ENCODE measurements at regions not wholly inside any gene's neighbourhood (a gene's known extent, or its start where the extent isn't known, plus 50 kb on each side); places are given as distances from the start of the nearest gene placed in this dataset.
"Not testable (repeated sequence)": the region's sequence is repeated elsewhere in the genome, so short reads cannot be mapped to it uniquely, and the experiment has no call there.

DNA sequence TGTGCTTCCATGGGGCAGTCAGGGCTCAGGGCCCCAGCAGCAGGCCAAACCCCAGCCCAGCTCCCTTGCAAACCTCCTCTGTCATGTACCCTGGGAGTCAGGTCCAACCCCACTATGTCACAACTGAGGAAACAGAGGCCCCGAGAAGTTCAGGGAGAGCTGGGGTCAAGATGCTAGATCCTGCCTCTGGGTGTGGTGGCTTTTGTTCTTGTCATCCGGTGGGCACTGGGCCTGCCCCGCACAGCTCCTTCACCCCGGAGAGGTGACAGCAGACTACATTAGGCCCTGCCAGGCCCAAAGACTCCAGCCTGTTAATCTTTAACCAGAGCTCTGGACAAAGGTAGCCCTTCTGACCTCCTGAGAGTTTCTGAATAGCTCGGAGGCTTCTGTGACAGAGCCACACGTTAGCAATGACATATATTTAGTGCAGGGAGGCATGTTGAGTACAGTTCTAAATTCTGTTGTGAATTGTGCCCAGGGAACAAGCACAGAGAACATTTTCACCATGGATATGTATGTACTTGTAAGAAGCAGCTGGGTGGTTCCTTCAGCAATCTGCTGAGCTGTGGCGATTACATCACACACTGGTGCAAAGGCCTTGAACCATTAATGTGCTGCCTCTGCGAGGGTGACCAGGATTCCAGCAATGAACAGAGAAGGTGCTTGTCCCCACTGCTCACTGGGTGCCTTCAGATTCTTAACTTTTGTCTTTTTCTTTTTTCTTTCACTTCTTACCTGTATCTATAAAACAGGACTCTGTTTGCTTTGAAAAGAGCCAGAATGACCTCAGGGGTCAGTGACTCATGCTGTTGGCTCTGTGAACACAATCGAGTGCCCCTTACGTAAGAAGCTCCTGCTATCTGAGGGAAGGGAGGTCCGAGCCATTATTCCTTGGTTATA lies 102.8 kb downstream of the RHOU start:
- peaks cover 13% of the 10 kb centered on the region for H3K4me1 ChIP-seq (ENCODE audit: control insufficient read depth, insufficient read depth, low read length)
- H3K4me3 ChIP-seq (ENCODE audit: low read length), result no peak overlapping the region
- ATAC-seq (peak; percentile 82 to 93), DNase-seq (peak; percentile 53 to 76 (median 69))
- H3K9me3 ChIP-seq (ENCODE audit: control insufficient read depth, low read length), result no peaks in the 10 kb centered on the region
- no peaks in the 10 kb centered on the region for H3K27me3 ChIP-seq (ENCODE audit: control insufficient read depth, insufficient read depth)
- intact Hi-C loops (cut with DNase I), result no loop called here
- H3K27ac ChIP-seq (ENCODE audit: low read length), result peak overlapping the region; percentile 53
- WGBS, result 41% methylated on average over 11 of the region's 11 CpGs

DNA sequence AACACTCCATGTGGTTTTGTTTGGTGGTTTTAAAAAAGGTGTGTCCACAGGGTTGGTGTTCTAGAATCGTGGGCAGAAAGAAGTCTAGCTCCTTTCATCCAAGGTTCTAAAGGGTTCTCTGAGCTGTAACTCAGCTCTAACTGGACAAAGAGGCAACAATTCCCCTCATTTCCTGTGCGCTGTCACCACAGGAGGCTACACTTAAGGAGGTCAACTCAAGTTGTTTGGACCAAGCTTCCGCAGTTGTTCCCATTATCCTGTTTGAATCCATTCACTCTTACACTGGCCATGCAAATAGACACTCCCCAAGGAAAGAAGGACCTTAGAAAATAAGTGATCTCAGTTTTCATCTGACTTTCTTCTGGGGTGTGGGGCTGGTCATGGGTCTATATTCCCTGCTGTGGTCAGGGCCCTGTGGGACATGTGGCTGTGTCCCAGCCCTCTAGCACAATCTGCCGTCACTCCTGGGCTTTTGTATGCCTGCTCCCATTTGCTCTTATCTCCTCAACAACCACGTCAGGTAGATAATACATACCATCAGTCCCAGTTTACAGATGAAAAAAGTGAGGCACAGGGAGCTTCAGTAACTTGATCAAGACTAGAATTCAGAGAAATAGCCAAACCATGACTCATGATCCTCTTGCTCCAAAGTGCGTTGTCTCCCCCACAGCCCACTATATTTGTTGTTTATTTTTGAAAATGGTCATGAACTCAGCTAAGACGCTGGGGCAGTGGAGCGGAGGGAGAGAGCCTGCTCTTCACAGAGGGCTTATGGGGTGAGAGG lies 103.6 kb downstream of the RHOU start:
- no peak overlapping the region for H3K27ac ChIP-seq (ENCODE audit: low read length)
- H3K4me1 ChIP-seq (ENCODE audit: control insufficient read depth, insufficient read depth, low read length), result peaks cover 13% of the 10 kb centered on the region
- intact Hi-C loops (cut with DNase I), result no loop called here
- H3K27me3 ChIP-seq (ENCODE audit: control insufficient read depth, insufficient read depth), result no peaks in the 10 kb centered on the region
- 88% methylated on average over 8 of the region's 8 CpGs for WGBS
- no peaks in the 10 kb centered on the region for H3K9me3 ChIP-seq (ENCODE audit: control insufficient read depth, low read length)
- H3K4me3 ChIP-seq (ENCODE audit: low read length), result no peak overlapping the region
- DNase-seq (no peak), ATAC-seq (no peak)

DNA sequence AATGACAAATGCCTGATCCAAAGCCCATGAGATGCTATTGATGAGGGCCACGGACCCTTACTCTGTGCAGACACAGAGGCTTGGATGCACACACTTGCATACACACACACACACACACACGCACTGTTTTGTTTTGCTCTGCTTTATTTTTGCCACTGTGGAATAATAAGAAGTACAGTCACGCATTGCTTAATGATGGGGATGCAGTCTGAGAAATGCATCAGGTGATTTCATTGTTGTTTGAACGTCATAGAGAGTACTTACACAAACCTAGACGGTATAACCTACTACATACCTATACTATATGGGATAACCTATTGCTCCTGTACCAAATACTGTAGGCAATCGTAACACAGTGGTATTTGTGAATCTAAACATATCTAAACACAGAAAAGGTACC lies 104.4 kb downstream of the RHOU start:
- intact Hi-C loops (cut with DNase I), result no loop called here
- Histone ChIP-seq H3K27me3 (ENCODE audit: control insufficient read depth, insufficient read depth) (no peaks in the 10 kb centered on the region), H3K27ac (ENCODE audit: low read length) (no peak overlapping the region), H3K9me3 (ENCODE audit: control insufficient read depth, low read length) (no peaks in the 10 kb centered on the region), H3K4me1 (ENCODE audit: control insufficient read depth, insufficient read depth, low read length) (peaks cover 13% of the 10 kb centered on the region), H3K4me3 (ENCODE audit: low read length) (no peak overlapping the region)
- ATAC-seq, result no peak
- no peak for DNase-seq
- WGBS, result 95% methylated on average over 6 of the region's 6 CpGs

DNA sequence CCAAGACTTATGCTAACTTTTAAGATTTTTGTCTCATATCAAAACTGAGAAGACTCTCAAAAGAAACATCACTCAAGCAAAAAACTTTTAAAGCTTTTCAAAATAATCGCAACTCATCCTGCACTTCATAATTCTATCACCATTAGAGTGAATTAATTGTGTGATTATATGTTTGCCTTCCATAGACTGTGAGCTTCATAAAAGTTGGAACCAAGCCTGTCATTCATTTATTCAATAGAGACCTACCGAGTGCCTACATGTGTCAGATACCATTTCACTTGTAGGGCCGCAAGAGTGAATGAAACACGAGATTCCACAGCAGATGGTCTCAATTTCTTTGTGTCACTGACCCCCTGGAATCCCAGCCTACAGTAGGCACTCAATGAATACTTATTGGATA lies 106.4 kb downstream of the RHOU start:
- no peak for ATAC-seq
- no peak overlapping the region for H3K4me3 ChIP-seq (ENCODE audit: low read length)
- intact Hi-C loops (cut with DNase I), result no loop called here
- H3K27me3 ChIP-seq (ENCODE audit: control insufficient read depth, insufficient read depth), result no peaks in the 10 kb centered on the region
- peaks cover 13% of the 10 kb centered on the region for H3K4me1 ChIP-seq (ENCODE audit: control insufficient read depth, insufficient read depth, low read length)
- DNase-seq, result no peak
- H3K27ac ChIP-seq (ENCODE audit: low read length), result no peak overlapping the region
- WGBS, result 85% methylated on average over 4 of the region's 4 CpGs
- no peaks in the 10 kb centered on the region for H3K9me3 ChIP-seq (ENCODE audit: control insufficient read depth, low read length)

DNA sequence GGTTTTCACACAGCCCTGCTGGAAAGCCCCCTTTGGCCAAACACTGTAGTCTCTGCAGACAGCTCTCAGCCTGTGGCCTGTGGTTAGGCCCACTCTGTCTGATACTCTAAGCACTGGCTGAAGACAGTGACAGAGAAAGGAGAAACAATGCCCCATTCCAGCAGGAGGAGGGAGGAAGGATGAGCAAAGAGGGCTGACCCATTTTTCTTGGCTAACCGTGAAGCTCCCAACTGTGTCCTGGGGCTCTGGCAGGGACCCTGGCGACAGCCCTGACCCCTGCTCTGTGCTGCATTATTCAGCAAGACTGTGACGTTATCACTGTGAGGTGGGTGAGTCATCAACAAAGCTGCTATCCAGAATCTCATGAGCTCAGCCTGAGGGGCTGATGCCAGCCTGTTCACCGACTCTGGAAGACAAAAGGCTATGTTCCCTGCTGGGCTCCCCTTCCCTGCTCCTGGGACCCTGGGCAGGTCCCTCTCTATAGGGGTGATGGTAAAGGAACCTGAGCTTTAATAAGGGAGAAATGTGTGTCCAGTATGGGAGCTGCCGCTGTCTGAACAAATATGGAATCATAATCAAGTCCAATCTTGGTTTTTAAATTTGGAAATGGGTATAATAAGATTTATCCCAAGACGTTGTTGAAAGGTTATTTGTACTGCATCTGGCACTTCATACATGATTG lies 107.0 kb downstream of the RHOU start:
- no peak overlapping the region for H3K27ac ChIP-seq (ENCODE audit: low read length)
- H3K9me3 ChIP-seq (ENCODE audit: control insufficient read depth, low read length), result no peaks in the 10 kb centered on the region
- H3K4me1 ChIP-seq (ENCODE audit: control insufficient read depth, insufficient read depth, low read length), result peaks cover 13% of the 10 kb centered on the region
- DNase-seq (peak; percentile 69 to 75 (median 71)), ATAC-seq (peak; percentile 76 to 79)
- H3K27me3 ChIP-seq (ENCODE audit: control insufficient read depth, insufficient read depth), result no peaks in the 10 kb centered on the region
- 47% methylated on average over 6 of the region's 6 CpGs for WGBS
- H3K4me3 ChIP-seq (ENCODE audit: low read length), result no peak overlapping the region
- intact Hi-C loops (cut with DNase I), result no loop called here

DNA sequence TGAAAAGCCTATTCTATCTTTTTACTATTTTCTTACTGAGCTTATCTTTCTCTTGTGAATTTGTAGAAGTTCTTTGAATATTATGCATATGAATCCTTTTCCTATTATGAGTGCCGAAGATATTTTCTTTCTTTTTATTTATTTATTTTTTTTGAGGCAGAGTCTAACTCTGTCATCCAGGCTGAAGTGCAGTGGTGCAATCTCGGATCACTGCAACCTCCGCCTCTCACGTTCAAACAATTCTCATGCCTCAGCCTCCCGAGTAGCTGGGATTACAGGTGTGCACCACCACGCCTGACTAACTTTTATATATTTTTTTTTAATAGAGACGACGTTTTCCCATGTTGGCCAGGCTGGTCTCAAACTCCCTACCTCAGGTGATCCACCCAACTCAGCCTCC lies 109.8 kb downstream of the RHOU start:
- no peak for ATAC-seq
- Histone ChIP-seq H3K4me1 (ENCODE audit: control insufficient read depth, insufficient read depth, low read length) (no peaks in the 10 kb centered on the region), H3K27ac (ENCODE audit: low read length) (no peak overlapping the region), H3K9me3 (ENCODE audit: control insufficient read depth, low read length) (no peaks in the 10 kb centered on the region), H3K27me3 (ENCODE audit: control insufficient read depth, insufficient read depth) (no peaks in the 10 kb centered on the region), H3K4me3 (ENCODE audit: low read length) (no peak overlapping the region)
- WGBS, result 95% methylated on average over 8 of the region's 8 CpGs
- DNase-seq, result no peak
- intact Hi-C loops (cut with DNase I), result no loop called here

DNA sequence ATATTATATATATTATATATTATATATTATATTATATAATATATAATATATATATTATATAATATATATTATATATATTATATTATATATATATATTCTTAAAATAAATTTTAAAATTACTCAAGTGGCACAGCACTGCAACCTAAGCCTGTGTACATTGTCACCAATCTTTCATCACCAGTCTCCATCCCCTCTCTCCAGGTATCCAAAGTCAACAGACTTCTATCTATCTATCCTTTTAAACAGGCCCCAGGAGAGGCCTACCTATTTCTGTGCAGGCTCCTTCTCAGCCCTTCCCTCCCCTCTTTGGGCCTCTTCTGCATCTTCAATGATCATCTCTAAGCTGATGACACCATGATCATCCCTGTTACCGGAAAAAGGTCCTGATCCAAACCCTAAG lies 111.7 kb downstream of the RHOU start:
- intact Hi-C loops (cut with DNase I), result no loop called here
- Histone ChIP-seq H3K4me3 (ENCODE audit: low read length) (no peak overlapping the region), H3K27ac (ENCODE audit: low read length) (no peak overlapping the region), H3K27me3 (ENCODE audit: control insufficient read depth, insufficient read depth) (no peaks in the 10 kb centered on the region), H3K9me3 (ENCODE audit: control insufficient read depth, low read length) (no peaks in the 10 kb centered on the region), H3K4me1 (ENCODE audit: control insufficient read depth, insufficient read depth, low read length) (no peaks in the 10 kb centered on the region)
- ATAC-seq, result no peak
- WGBS, result 98% methylated on average over 1 of the region's 1 CpG
- no peak for DNase-seq

DNA sequence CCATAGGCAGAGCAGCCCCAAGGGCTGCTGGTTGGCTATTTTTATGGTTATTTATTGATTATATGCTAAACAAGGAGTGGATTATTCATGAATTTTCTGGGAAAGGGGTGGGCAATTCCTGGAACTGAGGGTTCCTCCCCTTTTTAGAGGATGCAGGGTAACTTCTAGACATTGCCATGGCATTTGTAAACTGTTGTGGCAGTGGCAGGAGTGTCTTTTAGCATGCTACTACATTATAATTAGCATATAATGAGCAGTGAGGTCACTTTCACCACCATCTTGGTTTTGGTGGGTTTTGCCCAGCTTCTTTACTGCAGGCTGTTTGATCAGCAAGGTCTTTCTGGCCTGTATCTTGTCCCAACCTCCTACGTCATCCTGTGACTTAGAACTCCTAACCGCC lies 112.2 kb downstream of the RHOU start:
- H3K4me1 ChIP-seq (ENCODE audit: control insufficient read depth, insufficient read depth, low read length); ATAC-seq; DNase-seq; H3K27me3 ChIP-seq (ENCODE audit: control insufficient read depth, insufficient read depth); intact Hi-C loops (cut with DNase I); H3K9me3 ChIP-seq (ENCODE audit: control insufficient read depth, low read length); H3K27ac ChIP-seq (ENCODE audit: low read length); H3K4me3 ChIP-seq (ENCODE audit: low read length): not testable (repeated sequence)
- WGBS, result 94% methylated on average over 2 of the region's 2 CpGs

DNA sequence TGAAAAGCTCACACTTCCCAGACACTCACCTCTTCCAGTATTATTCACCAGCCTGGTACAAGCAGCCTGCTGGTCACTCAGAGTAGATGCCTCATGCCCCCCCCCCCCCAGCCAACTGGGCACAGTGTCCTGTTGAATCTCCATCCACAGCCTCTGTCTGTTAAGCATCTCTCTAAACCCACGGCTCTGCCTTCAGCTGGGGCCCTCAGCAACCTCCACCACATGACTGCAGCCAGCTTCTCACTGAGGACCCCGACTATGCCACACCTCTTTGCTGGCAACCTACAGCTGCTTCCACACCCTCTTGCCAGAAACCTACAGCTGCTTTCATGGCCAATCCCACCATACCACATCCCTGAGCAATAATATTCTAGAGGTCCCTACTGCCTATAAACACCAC lies 113.1 kb downstream of the RHOU start:
- no peak overlapping the region for H3K4me3 ChIP-seq (ENCODE audit: low read length)
- no peak overlapping the region for H3K27ac ChIP-seq (ENCODE audit: low read length)
- H3K9me3 ChIP-seq (ENCODE audit: control insufficient read depth, low read length), result no peaks in the 10 kb centered on the region
- 60% methylated on average over 2 of the region's 2 CpGs for WGBS
- no peaks in the 10 kb centered on the region for H3K4me1 ChIP-seq (ENCODE audit: control insufficient read depth, insufficient read depth, low read length)
- no peak for DNase-seq
- no peak for ATAC-seq
- no peaks in the 10 kb centered on the region for H3K27me3 ChIP-seq (ENCODE audit: control insufficient read depth, insufficient read depth)
- intact Hi-C loops (cut with DNase I), result no loop called here

DNA sequence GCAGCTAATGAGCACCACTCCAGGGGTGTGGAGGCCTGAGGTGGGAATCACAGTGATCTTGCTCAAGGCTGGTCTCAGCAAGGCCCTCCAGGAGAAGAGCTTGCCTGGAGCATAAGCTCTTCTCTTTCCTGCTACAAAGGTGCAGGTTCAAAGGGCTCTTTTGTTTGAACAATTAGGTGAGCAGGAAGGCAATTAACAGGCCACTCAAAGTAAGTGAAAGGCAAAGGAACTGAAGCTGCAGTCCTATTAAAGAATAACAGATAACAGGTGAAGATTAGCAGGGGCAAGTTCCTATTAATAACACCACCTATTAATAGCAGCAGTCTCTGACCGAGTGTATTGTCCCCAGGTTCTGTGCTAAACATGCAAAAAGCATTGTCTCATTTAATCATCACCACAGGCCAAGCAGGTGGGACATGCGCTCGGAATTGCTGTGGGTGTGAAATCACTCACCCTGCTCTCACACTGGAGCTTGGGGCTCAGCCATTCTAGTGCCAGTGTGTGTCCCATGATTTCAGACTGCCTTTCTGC lies 113.8 kb downstream of the RHOU start:
- no peaks in the 10 kb centered on the region for H3K27me3 ChIP-seq (ENCODE audit: control insufficient read depth, insufficient read depth)
- no peak overlapping the region for H3K4me3 ChIP-seq (ENCODE audit: low read length)
- H3K9me3 ChIP-seq (ENCODE audit: control insufficient read depth, low read length), result no peaks in the 10 kb centered on the region
- intact Hi-C loops (cut with DNase I), result no loop called here
- H3K27ac ChIP-seq (ENCODE audit: low read length), result no peak overlapping the region
- H3K4me1 ChIP-seq (ENCODE audit: control insufficient read depth, insufficient read depth, low read length), result no peaks in the 10 kb centered on the region
- ATAC-seq (no peak), DNase-seq (no peak)
- 62% methylated on average over 3 of the region's 3 CpGs for WGBS

All from right cardiac atrium (tissue), 5 donors.